ENCODE measurements at regions not wholly inside any gene's neighbourhood (a gene's known extent, or its start where the extent isn't known, plus 50 kb on each side); places are given as distances from the start of the nearest gene placed in this dataset.

DNA sequence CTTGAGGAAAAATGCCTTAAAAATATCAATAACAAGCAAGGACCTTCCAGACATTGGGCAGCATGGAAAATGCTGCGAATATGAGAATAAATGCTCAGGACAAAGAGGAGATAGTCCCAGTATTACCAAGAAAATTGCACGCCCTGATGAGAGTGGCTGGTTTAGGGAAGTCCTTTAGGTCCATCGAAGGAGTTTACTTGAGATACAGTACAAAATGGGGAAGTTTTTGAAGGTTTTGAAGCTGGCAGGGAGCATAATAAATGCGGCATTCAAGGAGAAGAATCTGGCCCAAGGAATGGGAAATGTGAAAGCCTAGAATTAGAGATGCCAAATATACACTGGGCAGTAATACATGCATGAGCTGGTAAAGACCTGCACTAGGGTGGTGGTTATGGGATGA lies 90.2 kb upstream of the SPATS2L start:
- no peak overlapping the region for H3K4me2 ChIP-seq (ENCODE audit: insufficient read depth, low read length, poor library complexity, severe bottlenecking)
- no peak overlapping the region for H3K14ac ChIP-seq (ENCODE audit: low read length)
- H4K91ac ChIP-seq (ENCODE audit: low read depth, low read length, poor library complexity), result no peak overlapping the region
- DNase-seq (ENCODE audit: low spot score), result no peak
- no peak overlapping the region for H2AK5ac ChIP-seq (ENCODE audit: low read depth, low read length)
- H3K23ac ChIP-seq (ENCODE audit: low read depth, low read length, poor library complexity), result no peak overlapping the region
- no peaks in the 10 kb centered on the region for H3K36me3 ChIP-seq (replicated peaks in 1 of 2; ENCODE audit: control insufficient read depth in 2 of 2, insufficient read depth in 2 of 2, low read length in 2 of 2)
- H2BK15ac ChIP-seq (ENCODE audit: low read length), result no peak overlapping the region
- no peaks in the 10 kb centered on the region for H3K79me1 ChIP-seq (ENCODE audit: low read depth, low read length)
- H2BK12ac ChIP-seq (ENCODE audit: low read length), result no peak overlapping the region
- H3K18ac ChIP-seq (ENCODE audit: low read length), result no peak overlapping the region
- H3K4me3 ChIP-seq (ENCODE audit: low read length in 2 of 2), result no peak overlapping the region
- H4K8ac ChIP-seq (ENCODE audit: low read depth, low read length), result no peak overlapping the region
- no CpG with 5 or more reads among the region's 4 CpGs for WGBS, 2 donors (ENCODE audit: extremely low coverage in 2 of 2, insufficient read length in 2 of 2, insufficient replicate concordance in 1 of 2)
- no peak overlapping the region for H2BK120ac ChIP-seq (ENCODE audit: low read depth, low read length)
- peaks cover 8 to 14% of the 10 kb centered on the region in 2 donors for H3K4me1 ChIP-seq (ENCODE audit: control insufficient read depth in 2 of 2, insufficient read depth in 1 of 2, low read depth in 1 of 2, low read length in 2 of 2)
- no peaks in the 10 kb centered on the region for H3K9me3 ChIP-seq (replicated peaks in 1 of 2; ENCODE audit: control insufficient read depth in 2 of 2, insufficient read depth in 1 of 2, low read depth in 1 of 2, low read length in 2 of 2)
- H3K27ac ChIP-seq (replicated peaks; ENCODE audit: low read length), result no peak overlapping the region
- no peak overlapping the region for H2AFZ ChIP-seq (ENCODE audit: low read length)
- no peaks in the 10 kb centered on the region for H3K27me3 ChIP-seq (ENCODE audit: control insufficient read depth in 3 of 3, insufficient read depth in 3 of 3, low read depth in 1 of 3, low read length in 3 of 3)
- no peak overlapping the region for H3K4ac ChIP-seq (ENCODE audit: low read length)
- H3K9ac ChIP-seq (ENCODE audit: low read depth, low read length, poor library complexity), result no peak overlapping the region
- no peak overlapping the region for H2BK5ac ChIP-seq (ENCODE audit: low read length)

DNA sequence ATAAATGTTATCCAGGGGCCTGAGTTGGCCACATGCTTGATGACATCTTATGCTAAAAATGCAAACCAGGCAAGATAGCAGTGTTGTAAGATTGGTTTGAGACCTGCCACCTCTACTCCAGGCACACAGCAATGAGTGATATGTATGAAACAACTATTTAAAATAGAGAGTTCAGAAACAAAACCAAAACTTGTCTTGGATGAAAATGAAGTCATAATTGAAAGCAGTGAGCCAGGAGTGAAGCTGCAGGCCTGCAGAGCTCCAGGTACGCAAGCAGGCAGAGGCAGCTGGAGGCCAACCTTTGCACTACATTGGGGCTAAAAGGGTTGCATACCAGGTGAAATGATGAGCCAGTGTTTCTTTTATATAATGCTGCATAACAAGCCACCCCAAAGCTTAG lies 89.2 kb upstream of the SPATS2L start:
- H3K4ac ChIP-seq (ENCODE audit: low read length), result no peak overlapping the region
- no peak overlapping the region for H4K91ac ChIP-seq (ENCODE audit: low read depth, low read length, poor library complexity)
- H3K36me3 ChIP-seq (replicated peaks in 1 of 2; ENCODE audit: control insufficient read depth in 2 of 2, insufficient read depth in 2 of 2, low read length in 2 of 2), result no peaks in the 10 kb centered on the region
- no peak overlapping the region for H2BK12ac ChIP-seq (ENCODE audit: low read length)
- no peak overlapping the region for H3K4me2 ChIP-seq (ENCODE audit: insufficient read depth, low read length, poor library complexity, severe bottlenecking)
- H3K79me1 ChIP-seq (ENCODE audit: low read depth, low read length), result no peaks in the 10 kb centered on the region
- no peak overlapping the region for H3K27ac ChIP-seq (replicated peaks; ENCODE audit: low read length)
- H4K8ac ChIP-seq (ENCODE audit: low read depth, low read length), result no peak overlapping the region
- H2BK15ac ChIP-seq (ENCODE audit: low read length), result no peak overlapping the region
- H3K27me3 ChIP-seq (ENCODE audit: control insufficient read depth in 3 of 3, insufficient read depth in 3 of 3, low read depth in 1 of 3, low read length in 3 of 3), result no peaks in the 10 kb centered on the region
- H2AK5ac ChIP-seq (ENCODE audit: low read depth, low read length), result no peak overlapping the region
- no peak for DNase-seq (ENCODE audit: low spot score)
- no peak overlapping the region for H2AFZ ChIP-seq (ENCODE audit: low read length)
- peaks cover 3 to 6% of the 10 kb centered on the region in 2 donors for H3K4me1 ChIP-seq (ENCODE audit: control insufficient read depth in 2 of 2, insufficient read depth in 1 of 2, low read depth in 1 of 2, low read length in 2 of 2)
- H3K23ac ChIP-seq (ENCODE audit: low read depth, low read length, poor library complexity), result no peak overlapping the region
- H3K18ac ChIP-seq (ENCODE audit: low read length), result no peak overlapping the region
- H3K9ac ChIP-seq (ENCODE audit: low read depth, low read length, poor library complexity), result no peak overlapping the region
- no CpG with 5 or more reads among the region's 1 CpG for WGBS, 2 donors (ENCODE audit: extremely low coverage in 2 of 2, insufficient read length in 2 of 2, insufficient replicate concordance in 1 of 2)
- no peaks in the 10 kb centered on the region for H3K9me3 ChIP-seq (replicated peaks in 1 of 2; ENCODE audit: control insufficient read depth in 2 of 2, insufficient read depth in 1 of 2, low read depth in 1 of 2, low read length in 2 of 2)
- H2BK120ac ChIP-seq (ENCODE audit: low read depth, low read length), result no peak overlapping the region
- no peak overlapping the region for H3K14ac ChIP-seq (ENCODE audit: low read length)
- H3K4me3 ChIP-seq (ENCODE audit: low read length in 2 of 2), result no peak overlapping the region
- H2BK5ac ChIP-seq (ENCODE audit: low read length), result no peak overlapping the region

DNA sequence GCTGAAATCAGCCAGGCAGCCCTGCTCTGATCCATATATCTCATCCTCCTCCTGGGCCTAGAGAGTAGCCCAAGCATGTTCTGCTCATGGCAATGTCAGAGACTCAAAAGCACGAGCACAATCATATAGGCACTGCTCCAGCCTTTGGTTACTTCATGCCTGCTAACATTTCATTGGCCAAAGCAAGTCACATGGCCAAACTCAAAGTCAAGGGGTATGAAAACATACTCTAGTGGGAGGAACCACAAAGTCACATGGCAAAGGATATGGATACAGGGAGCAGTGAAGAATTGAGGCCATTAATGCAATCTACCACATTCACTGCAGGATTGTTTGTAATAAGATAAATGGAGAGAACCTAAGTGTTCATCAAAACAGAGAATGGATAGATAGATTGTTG lies 87.8 kb upstream of the SPATS2L start:
- no peak for DNase-seq (ENCODE audit: low spot score)
- no peak overlapping the region for H2BK120ac ChIP-seq (ENCODE audit: low read depth, low read length)
- no peaks in the 10 kb centered on the region for H3K36me3 ChIP-seq (replicated peaks in 1 of 2; ENCODE audit: control insufficient read depth in 2 of 2, insufficient read depth in 2 of 2, low read length in 2 of 2)

GRCh38 chr2:200219309-200220113 lies 87.0 kb upstream of the SPATS2L start:
- no peak overlapping the region for H2BK5ac ChIP-seq (ENCODE audit: low read length)
- H2BK120ac ChIP-seq (ENCODE audit: low read depth, low read length), result no peak overlapping the region
- H3K23ac ChIP-seq (ENCODE audit: low read depth, low read length, poor library complexity), result no peak overlapping the region
- H3K27me3 ChIP-seq (ENCODE audit: control insufficient read depth in 3 of 3, insufficient read depth in 3 of 3, low read depth in 1 of 3, low read length in 3 of 3), result no peaks in the 10 kb centered on the region
- no peak overlapping the region for H3K18ac ChIP-seq (ENCODE audit: low read length)
- DNase-seq (ENCODE audit: low spot score), result no peak
- H3K9me3 ChIP-seq (replicated peaks in 1 of 2; ENCODE audit: control insufficient read depth in 2 of 2, insufficient read depth in 1 of 2, low read depth in 1 of 2, low read length in 2 of 2), result no peaks in the 10 kb centered on the region
- H2BK15ac ChIP-seq (ENCODE audit: low read length), result no peak overlapping the region
- no peak overlapping the region for H3K4ac ChIP-seq (ENCODE audit: low read length)
- H3K27ac ChIP-seq (replicated peaks; ENCODE audit: low read length), result no peak overlapping the region
- H2AK5ac ChIP-seq (ENCODE audit: low read depth, low read length), result no peak overlapping the region
- no peak overlapping the region for H3K14ac ChIP-seq (ENCODE audit: low read length)
- H4K91ac ChIP-seq (ENCODE audit: low read depth, low read length, poor library complexity), result no peak overlapping the region
- no peak overlapping the region for H2AFZ ChIP-seq (ENCODE audit: low read length)
- no CpG with 5 or more reads among the region's 3 CpGs for WGBS, 2 donors (ENCODE audit: extremely low coverage in 2 of 2, insufficient read length in 2 of 2, insufficient replicate concordance in 1 of 2)
- H3K36me3 ChIP-seq (replicated peaks in 1 of 2; ENCODE audit: control insufficient read depth in 2 of 2, insufficient read depth in 2 of 2, low read length in 2 of 2), result no peaks in the 10 kb centered on the region
- H3K79me1 ChIP-seq (ENCODE audit: low read depth, low read length), result no peaks in the 10 kb centered on the region
- no peak overlapping the region for H2BK12ac ChIP-seq (ENCODE audit: low read length)
- H4K8ac ChIP-seq (ENCODE audit: low read depth, low read length), result no peak overlapping the region
- H3K9ac ChIP-seq (ENCODE audit: low read depth, low read length, poor library complexity), result no peak overlapping the region
- H3K4me3 ChIP-seq (ENCODE audit: low read length in 2 of 2), result no peak overlapping the region
- no peak overlapping the region for H3K4me2 ChIP-seq (ENCODE audit: insufficient read depth, low read length, poor library complexity, severe bottlenecking)
- H3K4me1 ChIP-seq (ENCODE audit: control insufficient read depth in 2 of 2, insufficient read depth in 1 of 2, low read depth in 1 of 2, low read length in 2 of 2), result peaks cover 2 to 5% of the 10 kb centered on the region in 2 donors

More for the DNA sequence above, 87.8 kb upstream of the SPATS2L start:
- Histone ChIP-seq H3K4me3 (ENCODE audit: low read length in 2 of 2) (no peak overlapping the region), H3K23ac (ENCODE audit: low read depth, low read length, poor library complexity) (no peak overlapping the region), H3K4ac (ENCODE audit: low read length) (no peak overlapping the region), H3K4me2 (ENCODE audit: insufficient read depth, low read length, poor library complexity, severe bottlenecking) (no peak overlapping the region), H2BK12ac (ENCODE audit: low read length) (no peak overlapping the region), H3K79me1 (ENCODE audit: low read depth, low read length) (no peaks in the 10 kb centered on the region), H3K27me3 (ENCODE audit: control insufficient read depth in 3 of 3, insufficient read depth in 3 of 3, low read depth in 1 of 3, low read length in 3 of 3) (no peaks in the 10 kb centered on the region), H4K91ac (ENCODE audit: low read depth, low read length, poor library complexity) (no peak overlapping the region), H2AFZ (ENCODE audit: low read length) (no peak overlapping the region), H3K4me1 (ENCODE audit: control insufficient read depth in 2 of 2, insufficient read depth in 1 of 2, low read depth in 1 of 2, low read length in 2 of 2) (peaks cover 2 to 5% of the 10 kb centered on the region in 2 donors), H3K9me3 (replicated peaks in 1 of 2; ENCODE audit: control insufficient read depth in 2 of 2, insufficient read depth in 1 of 2, low read depth in 1 of 2, low read length in 2 of 2) (no peaks in the 10 kb centered on the region), H2BK5ac (ENCODE audit: low read length) (no peak overlapping the region), H3K18ac (ENCODE audit: low read length) (no peak overlapping the region), H3K9ac (ENCODE audit: low read depth, low read length, poor library complexity) (no peak overlapping the region), H3K14ac (ENCODE audit: low read length) (no peak overlapping the region), H2AK5ac (ENCODE audit: low read depth, low read length) (no peak overlapping the region), H3K27ac (replicated peaks; ENCODE audit: low read length) (no peak overlapping the region), H2BK15ac (ENCODE audit: low read length) (no peak overlapping the region), H4K8ac (ENCODE audit: low read depth, low read length) (no peak overlapping the region)
- no CpG with 5 or more reads among the region's 1 CpG for WGBS, 2 donors (ENCODE audit: extremely low coverage in 2 of 2, insufficient read length in 2 of 2, insufficient replicate concordance in 1 of 2)

Measured in neuronal stem cell (in vitro differentiated cells).